GM23248 (cell line): ENCODE measurements at regions not wholly inside any gene's neighbourhood (a gene's known extent, or its start where the extent isn't known, plus 50 kb on each side); places are given as distances from the start of the nearest gene placed in this dataset.

Source experiments
- EZH2 ChIP-seq: fragments of 200-600 bp; sonication (generic); IDR thresholded peaks from 2 replicates; pipeline ENCODE4 v1.6.1; 2018; ENCODE audit warnings: antibody characterized with exemption, mild to moderate bottlenecking; ENCODE audit not compliant: insufficient read depth, poor library complexity, severe bottlenecking
- EZH2phosphoT487 ChIP-seq: fragments of 200-600 bp; sonication (generic); IDR thresholded peaks from 2 replicates; pipeline ENCODE4 v1.6.1; 2018; ENCODE audit warnings: antibody characterized with exemption, moderate library complexity, mild to moderate bottlenecking, low read depth; ENCODE audit not compliant: insufficient read depth

DNA sequence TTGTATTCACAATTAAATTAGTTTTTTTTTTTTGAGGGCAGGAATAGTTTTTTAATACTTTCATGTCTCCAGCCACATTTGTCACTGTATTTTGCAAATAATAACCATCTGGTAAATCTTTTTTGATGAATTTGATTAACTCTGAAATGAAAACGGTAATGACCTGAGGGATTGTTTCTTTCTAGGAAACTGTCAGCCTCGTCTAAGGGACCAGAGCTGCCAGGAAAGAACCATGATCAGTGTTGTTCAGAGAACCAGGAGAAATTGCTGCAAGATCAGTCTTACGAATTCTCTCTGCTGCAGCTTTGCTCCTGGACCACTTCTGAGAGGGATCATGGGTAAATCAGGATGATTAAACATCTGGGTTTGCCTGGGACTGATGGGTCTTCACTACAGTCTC is 114.5 kb upstream of the TAF11L2 start:
- TF ChIP-seq EZH2phosphoT487 (no peak), EZH2 (no peak)
